RWPE1 (cell line): ENCODE measurements at regions not wholly inside any gene's neighbourhood (a gene's known extent, or its start where the extent isn't known, plus 50 kb on each side); places are given as distances from the start of the nearest gene placed in this dataset.

ENCODE experiments used
- CTCF ChIA-PET: fragments of 350-600 bp; sonication (Branson Sonifier 250); formaldehyde crosslinking; extraction: SDS; loops from one replicate; lab custom pipeline; 2021; lab: Yijun Ruan, JAX
- POLR2A ChIA-PET: fragments of 400-600 bp; formaldehyde crosslinking; extraction: SDS; loops from one replicate; lab custom pipeline; 2020; ENCODE audit warnings: antibody characterized with exemption; ENCODE audit not compliant: low non-redundant PET; lab: Yijun Ruan, JAX
- DNase-seq: peaks from one replicate; pipeline ENCODE4 v3.0.0; 2012; ENCODE audit warnings: low spot score
- H3K27ac ChIP-seq: fragments of 450-650 bp; 2 replicates; pipeline ENCODE4 v1.5.1; 2017
- CTCF ChIP-seq: fragments of 450-650 bp; conservative IDR thresholded peaks from 2 replicates; pipeline ENCODE4 v1.5.1; 2017; ENCODE audit warnings: low read depth, mild to moderate bottlenecking

- TF ChIP-seq CTCF, result no peak
- CTCF ChIA-PET, result no interaction called here
- no peak overlapping the region for H3K27ac ChIP-seq
These were observed 184.1 kb upstream of the SETMAR start for GRCh38 chr3:4119119-4119518.

GRCh38 chr3:4125576-4125975, 177.6 kb upstream of the SETMAR start:
- ChIA-PET CTCF (no interaction called here), POLR2A (no interaction called here)
- no peak overlapping the region for H3K27ac ChIP-seq
- TF ChIP-seq CTCF, result no peak
- no peak for DNase-seq

More at GRCh38 chr3:4119119-4119518, 184.1 kb upstream of the SETMAR start:
- POLR2A ChIA-PET, result no interaction called here
- DNase-seq, result no peak

GRCh38 chr3:4138150-4138785, 164.9 kb upstream of the SETMAR start:
- TF ChIP-seq CTCF, result no peak
- H3K27ac ChIP-seq, result no peak overlapping the region
- DNase-seq, result no peak
- ChIA-PET POLR2A (no interaction called here), CTCF (no interaction called here)

- H3K27ac ChIP-seq, result no peak overlapping the region
- ChIA-PET POLR2A (no interaction called here), CTCF (no interaction called here)
- TF ChIP-seq CTCF, result no peak
- DNase-seq, result no peak
These were observed 164.3 kb upstream of the SETMAR start for GRCh38 chr3:4138786-4139431.

- no peak overlapping the region for H3K27ac ChIP-seq
- ChIA-PET POLR2A (no interaction called here), CTCF (no interaction called here)
- DNase-seq, result no peak
- TF ChIP-seq CTCF, result no peak
These were observed 163.6 kb upstream of the SETMAR start for GRCh38 chr3:4139462-4140140.

- no peak overlapping the region for H3K27ac ChIP-seq
- DNase-seq, result no peak
- CTCF ChIA-PET, result no interaction called here
- no peak for TF ChIP-seq CTCF
- POLR2A ChIA-PET, result no interaction called here
These were observed 162.2 kb upstream of the SETMAR start for GRCh38 chr3:4140921-4141320.
